GM21825 (cell line): ENCODE measurements at regions not wholly inside any gene's neighbourhood (a gene's known extent, or its start where the extent isn't known, plus 50 kb on each side); places are given as distances from the start of the nearest gene placed in this dataset.

ENCODE experiments used
- ATAC-seq: cut with Tn5 transposase; IDR thresholded peaks from one replicate; pipeline ENCODE4 v1.9.1; 2021; ENCODE audit warnings: mild to moderate bottlenecking, moderate library complexity; ENCODE audit not compliant: unreplicated experiment

GRCh38 chr14:62002642-62003041 is 240.4 kb downstream of the SNAPC1 start:
- ATAC-seq: no peak

GRCh38 chr14:62003701-62004100 is 241.5 kb downstream of the SNAPC1 start:
- ATAC-seq: no peak

GRCh38 chr14:62006116-62006731 is 244.0 kb downstream of the SNAPC1 start:
- ATAC-seq: no peak

GRCh38 chr14:62015243-62015642 is 253.0 kb downstream of the SNAPC1 start:
- no peak for ATAC-seq

- no peak for ATAC-seq
These were observed 253.7 kb downstream of the SNAPC1 start for GRCh38 chr14:62015945-62016344.

GRCh38 chr14:62017651-62018230 is 255.5 kb downstream of the SNAPC1 start:
- ATAC-seq: no peak

GRCh38 chr14:62018606-62019005 is 256.4 kb downstream of the SNAPC1 start:
- ATAC-seq: no peak

GRCh38 chr14:62027958-62028357 is 265.7 kb downstream of the SNAPC1 start:
- ATAC-seq: no peak

- peak; percentile 65 for ATAC-seq
These were observed 267.3 kb downstream of the SNAPC1 start for GRCh38 chr14:62029569-62029924.

GRCh38 chr14:62030387-62030786 is 268.2 kb downstream of the SNAPC1 start:
- ATAC-seq: peak; percentile 48

- no peak for ATAC-seq
These were observed 269.3 kb downstream of the SNAPC1 start for GRCh38 chr14:62031504-62031903.

- no peak for ATAC-seq
These were observed 291.0 kb downstream of the SNAPC1 start for GRCh38 chr14:62053188-62053587.

- no peak for ATAC-seq
These were observed 294.6 kb downstream of the SNAPC1 start for GRCh38 chr14:62056789-62057188.

- ATAC-seq: no peak
These were observed 300.4 kb downstream of the SNAPC1 start for GRCh38 chr14:62062645-62063044.

GRCh38 chr14:62064751-62065323 is 302.6 kb downstream of the SNAPC1 start:
- ATAC-seq: no peak

- no peak for ATAC-seq
These were observed 304.1 kb downstream of the SNAPC1 start for GRCh38 chr14:62066304-62066703.

GRCh38 chr14:62071039-62071438 is 308.8 kb downstream of the SNAPC1 start:
- no peak for ATAC-seq

GRCh38 chr14:62076368-62076767 is 314.1 kb downstream of the SNAPC1 start:
- ATAC-seq: no peak

- no peak for ATAC-seq
These were observed 314.8 kb downstream of the SNAPC1 start for GRCh38 chr14:62076825-62077605.

GRCh38 chr14:62077676-62078261 is 315.5 kb downstream of the SNAPC1 start:
- no peak for ATAC-seq

- ATAC-seq: peak; percentile 46
These were observed 316.8 kb downstream of the SNAPC1 start for GRCh38 chr14:62079038-62079437.
